AG09319 (cell line): ENCODE measurements at regions not wholly inside any gene's neighbourhood (a gene's known extent, or its start where the extent isn't known, plus 50 kb on each side); places are given as distances from the start of the nearest gene placed in this dataset.
A peak's percentile ranks its signal among the peaks of the same experiment; 100 is the strongest.

Experiments used
- DNase-seq: peaks from one replicate; pipeline ENCODE4 v3.0.0-alpha.2; 2010; ENCODE audit warnings: low read depth; ENCODE audit errors: extremely low read depth
- TF ChIP-seq, protein P1 (sequence below): IDR thresholded peaks from 2 replicates; pipeline ENCODE4 v1.5.1; 2011; ENCODE audit warnings: low read depth, mild to moderate bottlenecking, inconsistent platforms, low read length, moderate library complexity

DNA sequence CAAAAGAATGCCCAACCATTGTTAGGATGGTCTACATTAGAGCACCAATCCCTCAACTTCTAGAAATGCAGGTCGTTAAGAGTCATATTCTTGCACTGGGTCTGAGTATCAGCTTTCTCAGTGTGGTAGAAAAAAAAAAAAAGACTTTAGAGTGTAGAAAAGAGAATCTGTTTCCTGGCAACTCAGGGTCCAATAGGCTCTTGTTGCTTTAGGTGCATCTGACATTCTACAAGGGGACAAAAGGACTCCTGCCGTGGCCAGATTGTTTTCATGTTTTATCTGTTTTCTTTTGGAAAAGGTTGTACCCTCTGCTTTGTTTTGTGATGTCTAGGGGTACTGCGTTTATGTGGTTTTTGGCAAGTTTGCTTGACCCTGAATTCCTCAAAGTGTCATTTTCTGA is 105.4 kb upstream of the KCNK2 start:
- DNase-seq = no peak
- TF ChIP-seq, protein P1, sequence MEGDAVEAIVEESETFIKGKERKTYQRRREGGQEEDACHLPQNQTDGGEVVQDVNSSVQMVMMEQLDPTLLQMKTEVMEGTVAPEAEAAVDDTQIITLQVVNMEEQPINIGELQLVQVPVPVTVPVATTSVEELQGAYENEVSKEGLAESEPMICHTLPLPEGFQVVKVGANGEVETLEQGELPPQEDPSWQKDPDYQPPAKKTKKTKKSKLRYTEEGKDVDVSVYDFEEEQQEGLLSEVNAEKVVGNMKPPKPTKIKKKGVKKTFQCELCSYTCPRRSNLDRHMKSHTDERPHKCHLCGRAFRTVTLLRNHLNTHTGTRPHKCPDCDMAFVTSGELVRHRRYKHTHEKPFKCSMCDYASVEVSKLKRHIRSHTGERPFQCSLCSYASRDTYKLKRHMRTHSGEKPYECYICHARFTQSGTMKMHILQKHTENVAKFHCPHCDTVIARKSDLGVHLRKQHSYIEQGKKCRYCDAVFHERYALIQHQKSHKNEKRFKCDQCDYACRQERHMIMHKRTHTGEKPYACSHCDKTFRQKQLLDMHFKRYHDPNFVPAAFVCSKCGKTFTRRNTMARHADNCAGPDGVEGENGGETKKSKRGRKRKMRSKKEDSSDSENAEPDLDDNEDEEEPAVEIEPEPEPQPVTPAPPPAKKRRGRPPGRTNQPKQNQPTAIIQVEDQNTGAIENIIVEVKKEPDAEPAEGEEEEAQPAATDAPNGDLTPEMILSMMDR = no peak

DNA sequence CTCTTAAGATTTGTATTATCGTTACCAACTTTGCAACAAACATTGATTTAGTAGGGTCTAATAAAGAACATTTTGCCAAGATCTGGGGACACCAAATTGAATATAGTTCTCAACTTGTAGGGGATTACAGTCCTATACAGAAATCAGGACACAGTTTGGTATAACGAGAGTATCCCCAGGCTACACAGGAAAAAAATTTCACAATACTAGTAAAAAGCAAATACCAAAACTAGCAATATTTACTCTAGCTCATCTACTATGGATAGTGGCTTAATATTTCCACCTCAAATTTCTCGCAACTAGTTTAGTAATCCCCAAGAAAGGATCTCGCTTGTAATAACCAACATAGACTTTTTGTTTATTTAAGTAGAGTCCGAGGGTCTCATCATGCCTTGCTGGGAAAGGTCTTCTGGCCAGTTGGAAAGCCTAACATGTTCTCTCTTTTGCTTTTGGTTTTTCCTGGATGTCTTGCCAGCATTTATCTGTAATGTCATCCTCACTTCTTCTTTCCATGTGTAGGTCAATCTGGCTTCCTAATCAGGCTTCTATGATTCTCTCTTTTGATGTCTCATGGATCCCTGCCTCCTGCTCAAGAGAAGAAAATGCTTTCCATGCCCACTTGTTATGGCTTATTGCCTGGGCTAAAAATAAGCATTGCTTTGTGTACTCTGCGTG is 104.7 kb upstream of the KCNK2 start:
- DNase-seq = no peak
- TF ChIP-seq, protein P1 = no peak

GRCh38 chr1:214979191-214979590 is 103.3 kb upstream of the KCNK2 start:
- DNase-seq = no peak
- TF ChIP-seq, protein P1 = no peak

DNA sequence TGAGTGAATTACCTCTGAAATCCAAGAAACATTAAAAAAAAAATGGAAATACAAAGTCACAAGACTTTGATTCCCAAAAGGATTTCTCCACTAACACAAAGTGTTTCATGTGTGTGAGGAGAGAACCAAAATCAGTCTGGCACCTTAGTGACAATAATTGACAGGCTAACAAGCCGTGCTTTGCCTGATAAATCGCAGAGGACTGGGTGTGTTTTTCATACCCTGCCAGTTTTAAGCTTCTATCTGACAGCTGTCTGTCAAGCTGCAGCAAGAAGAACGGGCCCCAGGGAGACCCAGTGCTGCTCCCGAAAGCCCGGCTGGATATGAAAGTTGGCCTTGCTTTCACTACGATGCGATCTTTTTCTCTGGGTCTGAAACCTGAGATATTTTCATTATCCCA is 101.6 kb upstream of the KCNK2 start:
- no peak for DNase-seq

DNA sequence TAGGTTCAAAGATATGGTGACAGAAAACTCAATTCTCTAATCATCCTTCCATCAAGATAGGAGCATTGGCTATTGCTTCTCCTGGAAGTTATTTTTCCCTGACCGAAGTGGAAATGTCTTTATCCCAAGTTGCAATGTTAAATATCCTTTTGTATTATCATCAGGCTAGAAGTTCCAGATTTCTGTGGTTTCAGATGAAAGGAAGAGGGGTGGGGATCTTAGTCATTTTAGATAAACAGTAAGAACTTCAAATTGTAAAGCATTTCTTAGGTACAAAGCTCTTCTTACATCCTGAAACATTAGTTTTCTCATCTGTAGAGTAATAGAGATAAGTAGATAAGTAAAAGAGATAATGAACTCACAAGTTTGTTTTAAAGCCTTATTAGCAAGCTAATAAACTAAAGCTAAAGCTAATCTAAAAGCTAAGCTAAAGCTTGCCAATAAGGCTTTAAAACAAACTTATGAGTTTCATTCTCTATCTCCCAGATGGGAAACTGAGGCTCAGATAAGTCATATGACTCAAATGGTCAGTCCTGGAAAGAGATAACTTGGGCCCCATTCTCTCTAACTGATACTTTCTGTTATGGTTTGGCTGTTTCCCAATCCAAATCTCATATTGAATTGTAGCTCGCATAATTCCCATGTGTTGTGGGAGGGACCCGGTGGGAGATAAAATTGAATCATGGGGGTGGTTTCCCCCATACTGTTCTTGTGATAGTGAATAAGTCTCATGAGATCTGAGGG is 99.2 kb upstream of the KCNK2 start:
- no peak for DNase-seq

More for the DNA sequence above, 101.6 kb upstream of the KCNK2 start:
- TF ChIP-seq, protein P1 = no peak

DNA sequence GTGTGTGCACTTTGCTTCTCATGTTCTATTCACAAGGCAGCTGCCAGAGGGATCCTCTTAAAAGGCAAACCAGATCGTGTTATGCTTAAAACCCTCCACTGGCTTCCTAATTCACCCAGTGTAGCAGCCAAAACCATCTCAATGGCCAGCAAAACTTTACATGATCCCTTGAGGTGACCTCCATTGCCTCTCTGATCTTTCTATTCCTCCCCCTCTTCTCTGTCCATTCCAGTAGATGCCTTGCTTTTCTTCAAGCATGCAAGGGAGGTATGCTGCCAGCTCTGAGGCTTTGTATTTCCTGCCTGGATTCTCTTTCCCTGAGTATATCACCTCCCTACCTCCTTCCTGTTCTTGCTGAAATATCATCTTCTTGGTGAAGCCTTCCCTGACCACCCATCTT is 93.2 kb upstream of the KCNK2 start:
- peak; percentile 79 for DNase-seq
- TF ChIP-seq, protein P1 = no peak

More for the DNA sequence above, 99.2 kb upstream of the KCNK2 start:
- TF ChIP-seq, protein P1 = no peak

DNA sequence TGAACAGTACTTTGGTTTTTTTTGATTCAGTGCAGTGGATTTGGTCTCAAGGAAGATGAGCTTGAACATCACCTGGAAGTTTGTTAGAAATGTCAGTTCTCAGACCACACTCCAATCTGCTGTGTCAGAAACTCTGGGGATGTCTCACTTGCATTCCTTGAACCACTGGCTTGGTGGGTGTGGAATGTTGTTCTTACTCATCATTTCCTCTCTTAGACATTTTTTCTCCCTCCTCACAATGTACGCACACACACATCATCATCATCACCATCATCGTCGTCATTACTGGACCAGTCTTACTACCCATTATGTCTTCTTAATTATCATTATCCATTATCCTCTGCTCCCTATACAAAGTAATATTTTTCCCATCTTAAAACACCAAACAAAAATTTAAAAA is 91.9 kb upstream of the KCNK2 start:
- TF ChIP-seq, protein P1 = no peak
- peak; percentile 56 for DNase-seq
